HUES48 (cell line): ENCODE measurements at regions not wholly inside any gene's neighbourhood (a gene's known extent, or its start where the extent isn't known, plus 50 kb on each side); places are given as distances from the start of the nearest gene placed in this dataset.

Source experiments
- H3K27ac ChIP-seq: one replicate; pipeline ENCODE4 v1.7.0; 2013; ENCODE audit warnings: low read depth, low read length, inconsistent platforms
- H3K27me3 ChIP-seq: 2 replicates; pipeline ENCODE4 v1.6.1; 2013; ENCODE audit warnings: mild to moderate bottlenecking, low read length; ENCODE audit not compliant: control insufficient read depth, insufficient read depth
- H3K36me3 ChIP-seq: 2 replicates; pipeline ENCODE4 v1.6.1; 2013; ENCODE audit warnings: low read length; ENCODE audit not compliant: control insufficient read depth, insufficient read depth
- H3K4me1 ChIP-seq: 2 replicates; pipeline ENCODE4 v1.6.1; 2013; ENCODE audit warnings: mild to moderate bottlenecking, low read length; ENCODE audit not compliant: control insufficient read depth, insufficient read depth
- H3K4me3 ChIP-seq: 2 replicates; pipeline ENCODE4 v1.5.1; 2013; ENCODE audit warnings: mild to moderate bottlenecking, low read depth, low read length
- H3K9ac ChIP-seq: 2 replicates; pipeline ENCODE4 v1.6.1; 2013; ENCODE audit warnings: mild to moderate bottlenecking, low read depth, low read length, moderate library complexity
- H3K9me3 ChIP-seq: 2 replicates; pipeline ENCODE4 v1.6.1; 2013; ENCODE audit warnings: low read length; ENCODE audit not compliant: control insufficient read depth, insufficient read depth

DNA sequence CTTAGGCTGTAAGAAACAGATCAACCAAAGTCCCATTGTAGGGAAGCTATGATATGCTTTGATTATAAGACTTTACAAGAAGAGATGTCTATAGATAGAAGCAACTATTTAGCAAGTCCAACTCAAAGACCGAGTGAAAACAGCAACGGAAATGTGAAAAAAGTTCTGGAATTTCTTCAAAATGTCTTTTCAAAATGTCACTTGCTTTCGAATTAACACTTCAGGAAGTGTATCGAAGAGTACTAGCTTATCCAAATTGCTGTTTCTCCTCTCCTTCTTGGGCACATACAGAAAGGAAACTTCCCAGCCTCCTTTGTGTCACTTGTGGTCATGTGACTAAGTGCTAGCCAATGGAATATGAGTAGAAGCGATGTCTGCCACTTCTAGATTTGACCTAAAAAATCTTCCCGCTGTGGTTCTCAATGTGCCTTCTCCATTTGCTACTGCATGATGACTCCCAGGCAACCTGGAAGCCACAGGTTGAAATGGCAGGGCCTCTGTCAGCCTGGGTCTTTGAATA, 89.9 kb downstream of the TSEN15 start:
- Histone ChIP-seq H3K4me1 (no peaks in the 10 kb centered on the region), H3K27me3 (no peaks in the 10 kb centered on the region), H3K4me3 (no peak overlapping the region), H3K9me3 (peaks cover 8% of the 10 kb centered on the region; the same call in 1 of the 2 replicates), H3K36me3 (no peaks in the 10 kb centered on the region), H3K27ac (no peak overlapping the region), H3K9ac (no peak overlapping the region)

DNA sequence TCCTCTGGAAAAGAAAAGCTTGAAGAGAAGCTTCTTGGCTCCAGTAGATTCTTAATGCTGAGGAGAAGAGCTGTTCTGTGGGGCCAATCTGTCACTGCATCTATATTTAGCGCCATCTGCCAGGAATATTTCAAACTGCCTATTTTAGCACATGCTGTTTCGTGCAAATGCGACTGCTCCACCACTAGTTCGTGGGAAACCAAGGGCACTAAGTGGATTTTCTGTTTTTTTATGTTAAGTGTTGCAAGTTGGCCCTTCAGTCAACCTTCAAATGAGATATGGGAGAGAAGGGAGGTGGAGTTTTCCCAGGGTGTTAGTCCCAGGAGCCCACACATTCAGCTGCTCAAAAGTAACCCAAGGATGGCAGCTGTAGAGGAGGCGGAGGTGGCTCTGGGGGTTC, 91.9 kb downstream of the TSEN15 start:
- Histone ChIP-seq H3K36me3 (no peaks in the 10 kb centered on the region), H3K4me3 (no peak overlapping the region), H3K4me1 (no peaks in the 10 kb centered on the region), H3K27ac (no peak overlapping the region), H3K9ac (no peak overlapping the region), H3K9me3 (no peaks in the 10 kb centered on the region), H3K27me3 (no peaks in the 10 kb centered on the region)

DNA sequence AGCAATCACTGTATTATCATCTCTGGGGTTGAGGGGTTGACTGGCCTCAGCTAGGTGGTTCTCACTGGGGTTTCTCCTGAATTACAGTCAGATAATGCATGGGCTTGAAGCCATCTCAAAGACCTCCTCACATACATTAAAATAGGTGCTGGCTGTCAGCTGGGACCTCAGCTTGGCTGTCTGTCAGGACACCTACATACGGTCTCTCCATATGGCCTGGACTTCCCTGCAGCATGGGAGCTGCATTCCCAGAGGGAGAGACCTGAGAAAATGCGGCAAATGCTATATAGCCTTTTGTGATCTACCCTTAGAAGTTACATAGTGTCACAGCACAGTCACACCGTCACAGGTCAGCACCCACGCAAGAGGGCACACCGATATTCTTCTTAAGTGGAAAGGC, 93.6 kb downstream of the TSEN15 start:
- no peak overlapping the region for H3K27ac ChIP-seq
- no peaks in the 10 kb centered on the region for H3K4me1 ChIP-seq
- H3K9ac ChIP-seq: no peak overlapping the region
- H3K4me3 ChIP-seq: no peak overlapping the region
- no peaks in the 10 kb centered on the region for H3K9me3 ChIP-seq
- no peaks in the 10 kb centered on the region for H3K27me3 ChIP-seq
- no peaks in the 10 kb centered on the region for H3K36me3 ChIP-seq

DNA sequence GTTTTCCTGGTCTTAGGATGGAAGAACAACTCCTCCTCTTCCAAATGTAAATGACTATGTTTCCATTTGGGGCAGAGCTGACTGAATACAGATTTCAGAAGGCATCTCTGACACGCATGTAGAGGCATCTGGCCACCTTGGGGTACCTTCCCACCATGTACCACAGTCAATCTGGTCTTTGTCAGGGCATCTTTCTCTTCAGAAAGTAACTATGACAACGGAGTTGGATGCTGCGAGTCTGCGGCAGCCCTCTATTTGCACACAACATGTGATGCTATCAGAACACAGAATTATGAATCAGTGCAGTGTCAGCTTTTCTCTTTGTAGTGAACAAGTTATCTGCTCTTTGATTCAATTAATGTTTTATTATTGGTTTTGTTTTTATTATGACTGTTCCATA, 94.7 kb downstream of the TSEN15 start:
- Histone ChIP-seq H3K4me3 (no peak overlapping the region), H3K27ac (no peak overlapping the region), H3K36me3 (no peaks in the 10 kb centered on the region), H3K9ac (no peak overlapping the region), H3K4me1 (no peaks in the 10 kb centered on the region), H3K9me3 (no peaks in the 10 kb centered on the region), H3K27me3 (no peaks in the 10 kb centered on the region)

DNA sequence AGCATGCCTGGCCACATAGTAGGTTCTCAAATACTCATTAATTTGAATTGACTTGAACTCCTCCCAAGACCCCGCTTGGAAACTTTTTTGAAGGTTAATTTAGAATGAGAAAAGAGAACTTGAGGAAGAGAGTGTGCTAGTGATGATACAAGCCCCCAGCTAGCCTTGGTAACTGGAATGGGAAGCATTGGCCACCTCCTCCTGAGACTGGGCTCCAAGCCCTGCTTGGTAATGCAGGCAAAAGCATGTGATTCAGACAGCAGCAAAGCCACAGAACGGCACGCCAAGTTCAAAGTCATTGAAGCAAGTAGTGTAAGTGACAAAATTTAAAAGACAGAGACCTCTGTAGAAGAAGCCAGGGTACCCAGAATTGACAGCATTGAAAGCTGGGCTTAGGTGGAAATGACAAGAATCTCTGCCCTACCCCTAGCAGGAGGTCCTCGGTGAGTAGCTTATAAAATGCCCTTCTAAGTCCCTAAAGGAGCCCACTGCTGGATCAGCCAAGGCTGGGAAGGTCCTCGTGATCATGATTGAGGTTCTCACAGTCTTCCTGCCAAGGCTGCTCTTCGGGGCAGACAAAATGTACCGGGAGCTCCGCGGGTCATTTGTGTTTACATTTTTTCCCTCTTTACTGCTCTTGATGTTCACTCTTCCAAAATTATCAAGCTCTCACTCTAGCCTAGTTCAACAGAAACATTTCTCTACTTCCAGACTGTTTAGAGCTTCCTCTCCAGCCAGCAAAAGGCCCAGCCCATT, 99.4 kb downstream of the TSEN15 start:
- H3K27me3 ChIP-seq: no peaks in the 10 kb centered on the region
- H3K27ac ChIP-seq: no peak overlapping the region
- no peak overlapping the region for H3K9ac ChIP-seq
- no peaks in the 10 kb centered on the region for H3K36me3 ChIP-seq
- no peaks in the 10 kb centered on the region for H3K9me3 ChIP-seq
- peaks cover 13% of the 10 kb centered on the region for H3K4me1 ChIP-seq
- H3K4me3 ChIP-seq: no peak overlapping the region

DNA sequence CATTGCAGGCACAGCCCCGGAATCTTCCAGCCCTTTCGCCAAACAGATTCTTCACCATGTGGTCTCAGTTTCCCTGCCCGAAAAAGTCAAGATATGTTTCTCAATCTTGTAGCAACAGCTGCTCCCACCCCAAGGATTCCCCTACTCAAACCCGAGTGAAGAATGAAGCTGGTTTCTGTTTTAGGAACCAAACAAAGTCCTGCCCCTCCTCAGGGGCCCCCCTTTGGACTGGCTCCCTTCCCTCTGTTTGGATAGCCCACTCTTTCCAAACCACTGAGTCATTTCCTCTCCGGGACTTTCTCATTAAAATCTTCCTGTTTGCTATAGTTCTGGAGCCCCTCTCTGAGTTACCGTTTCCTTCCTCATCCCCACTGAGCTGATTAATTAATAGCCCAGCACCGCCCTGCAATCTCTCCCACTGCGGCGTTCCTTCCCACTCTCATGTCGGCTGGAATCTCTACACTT, 100.9 kb downstream of the TSEN15 start:
- no peak overlapping the region for H3K4me3 ChIP-seq
- H3K4me1 ChIP-seq: peaks cover 24% of the 10 kb centered on the region
- H3K9me3 ChIP-seq: no peaks in the 10 kb centered on the region
- H3K27ac ChIP-seq: no peak overlapping the region
- H3K36me3 ChIP-seq: no peaks in the 10 kb centered on the region
- H3K9ac ChIP-seq: no peak overlapping the region
- no peaks in the 10 kb centered on the region for H3K27me3 ChIP-seq

DNA sequence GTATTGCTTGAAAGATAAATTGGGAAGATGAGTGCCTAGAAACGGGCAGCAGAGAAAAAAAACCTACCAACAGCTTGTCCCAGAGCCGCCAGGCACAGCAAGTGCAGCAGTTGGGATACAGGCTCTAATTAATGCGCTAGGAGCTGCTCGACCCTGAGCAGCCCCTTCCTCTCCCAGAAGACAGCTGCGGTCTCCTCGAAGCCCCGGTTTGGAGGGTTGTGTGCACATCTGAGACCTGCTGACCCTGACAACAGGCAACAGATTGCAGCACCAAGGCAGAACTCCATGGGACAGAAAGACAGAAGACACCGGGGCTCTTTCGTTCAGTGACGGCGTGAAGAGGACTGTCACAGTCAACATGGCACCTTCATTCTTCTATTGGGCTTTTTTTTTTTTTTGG, 101.4 kb downstream of the TSEN15 start:
- Histone ChIP-seq H3K9ac (no peak overlapping the region), H3K27ac (peak overlapping the region; percentile 27), H3K9me3 (no peaks in the 10 kb centered on the region), H3K4me1 (peaks cover 24% of the 10 kb centered on the region), H3K36me3 (no peaks in the 10 kb centered on the region), H3K27me3 (no peaks in the 10 kb centered on the region), H3K4me3 (no peak overlapping the region)

DNA sequence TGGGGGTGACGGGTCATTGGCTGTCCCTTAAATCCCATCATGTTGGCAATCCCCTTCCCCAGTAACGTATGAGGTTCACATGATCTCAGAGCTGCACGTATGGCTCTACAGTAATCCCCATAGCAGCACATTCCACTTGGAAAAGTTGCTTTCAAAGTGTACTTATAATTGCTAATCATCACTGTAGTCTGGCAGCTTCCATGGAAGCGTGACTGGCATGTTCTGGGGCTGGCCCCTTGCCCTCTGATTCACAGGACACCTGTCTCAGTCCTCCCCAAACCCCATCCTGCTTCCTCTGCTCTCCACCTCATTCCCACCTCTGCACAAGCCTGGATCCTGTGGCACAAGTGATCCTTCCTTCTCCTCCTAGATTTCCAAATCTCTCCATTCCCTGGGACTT, 102.2 kb downstream of the TSEN15 start:
- Histone ChIP-seq H3K27ac (peak overlapping the region; percentile 58), H3K9ac (no peak overlapping the region), H3K4me1 (peaks cover 25% of the 10 kb centered on the region), H3K36me3 (no peaks in the 10 kb centered on the region), H3K4me3 (no peak overlapping the region), H3K9me3 (no peaks in the 10 kb centered on the region), H3K27me3 (no peaks in the 10 kb centered on the region)

DNA sequence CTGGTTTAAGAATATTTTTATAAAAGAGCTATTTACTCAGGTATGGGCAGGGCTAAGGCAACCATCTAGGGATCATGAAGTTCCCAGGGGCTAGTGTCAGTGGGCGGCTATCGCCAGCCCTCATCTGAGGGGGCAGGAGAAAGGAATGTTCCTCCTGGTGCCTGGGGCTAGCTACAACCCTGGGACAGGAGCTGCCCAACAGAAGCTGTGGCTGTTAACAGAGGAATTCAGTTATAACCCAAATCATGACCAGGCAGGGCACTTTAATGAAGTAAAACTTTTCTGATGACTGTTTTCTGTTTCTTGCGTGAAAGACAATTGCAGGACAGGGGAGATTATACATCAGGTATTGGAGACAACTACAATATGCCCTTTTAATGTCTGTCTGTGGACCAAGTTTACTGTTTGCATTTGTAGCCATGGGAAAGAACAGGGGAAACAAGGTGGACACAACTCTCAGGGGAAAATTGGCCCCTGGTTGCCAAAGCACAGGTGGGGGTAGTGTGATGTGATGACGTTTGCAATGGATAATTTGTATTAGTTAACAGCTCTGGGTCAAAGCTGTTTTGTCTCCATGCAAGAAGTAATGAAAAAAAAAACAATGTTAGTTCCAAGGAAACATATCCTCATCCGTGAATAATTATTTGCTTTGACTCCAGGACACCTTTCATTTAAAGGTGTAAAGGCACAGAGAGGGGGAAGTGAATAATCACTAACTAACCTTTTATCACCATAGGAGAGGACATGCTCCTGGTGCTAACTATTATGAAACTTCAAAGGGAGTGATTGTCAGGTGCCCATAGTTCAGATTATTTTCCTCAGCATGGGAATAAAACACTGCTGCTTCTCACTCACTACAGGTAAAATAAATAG, 105.2 kb downstream of the TSEN15 start:
- Histone ChIP-seq H3K36me3 (no peaks in the 10 kb centered on the region), H3K27ac (peak overlapping the region; percentile 81), H3K9me3 (no peaks in the 10 kb centered on the region), H3K9ac (no peak overlapping the region), H3K4me1 (peaks cover 30% of the 10 kb centered on the region), H3K27me3 (no peaks in the 10 kb centered on the region), H3K4me3 (no peak overlapping the region)

DNA sequence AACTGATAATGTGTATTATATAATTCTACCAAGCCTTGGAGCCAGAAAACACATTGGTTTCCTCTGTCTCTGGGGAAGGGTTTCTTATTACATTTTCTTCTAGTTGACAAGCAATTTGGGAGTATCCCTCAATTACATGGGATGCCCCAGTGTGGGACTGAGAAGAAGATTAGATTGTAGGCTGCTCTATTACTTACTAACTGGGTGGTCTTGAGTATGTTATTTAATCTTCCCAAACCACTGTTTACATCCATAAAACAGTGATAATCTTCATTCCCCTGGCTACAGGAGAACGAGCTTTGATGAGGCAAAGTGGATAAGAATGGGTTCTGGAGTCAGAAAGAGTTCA, 105.8 kb downstream of the TSEN15 start:
- H3K27me3 ChIP-seq: no peaks in the 10 kb centered on the region
- no peaks in the 10 kb centered on the region for H3K9me3 ChIP-seq
- H3K36me3 ChIP-seq: no peaks in the 10 kb centered on the region
- peaks cover 30% of the 10 kb centered on the region for H3K4me1 ChIP-seq
- H3K27ac ChIP-seq: peak overlapping the region; percentile 81
- no peak overlapping the region for H3K4me3 ChIP-seq
- no peak overlapping the region for H3K9ac ChIP-seq
